NCI-H2196 (cell line): ENCODE measurements at regions not wholly inside any gene's neighbourhood (a gene's known extent, or its start where the extent isn't known, plus 50 kb on each side); places are given as distances from the start of the nearest gene placed in this dataset.
"Not testable (repeated sequence)": the region's sequence is repeated elsewhere in the genome, so short reads cannot be mapped to it uniquely, and the experiment has no call there.

Source experiments
- DNase-seq: peaks from one replicate; lab custom pipeline; 2025; ENCODE audit not compliant: unreplicated experiment; lab: John Stamatoyannopoulos, UW

DNA sequence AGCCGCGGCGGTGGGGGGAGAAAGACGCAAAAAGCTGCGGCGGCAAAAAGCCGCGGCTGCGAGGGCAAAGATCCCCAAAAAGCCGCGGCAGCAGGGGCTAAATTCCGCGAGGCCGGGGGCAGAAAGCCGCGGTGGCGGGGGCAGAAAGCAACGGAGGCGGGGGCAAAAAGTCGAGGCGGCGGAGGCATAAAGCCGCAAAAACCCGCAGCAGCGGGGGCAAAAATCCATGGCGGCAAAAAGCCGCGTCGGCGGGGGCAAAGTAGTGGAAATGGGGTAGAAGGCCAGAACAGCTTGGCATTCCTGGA, 1669.2 kb downstream of the RPIA start:
- DNase-seq = not testable (repeated sequence)
